Jurkat, Clone E6-1 (cell line): ENCODE measurements at regions not wholly inside any gene's neighbourhood (a gene's known extent, or its start where the extent isn't known, plus 50 kb on each side); places are given as distances from the start of the nearest gene placed in this dataset.
"Not testable (repeated sequence)": the region's sequence is repeated elsewhere in the genome, so short reads cannot be mapped to it uniquely, and the experiment has no call there.

ENCODE experiments used
- DNase-seq: peaks from one replicate; pipeline ENCODE4 v3.0.0-alpha.2; 2011; ENCODE audit warnings: low read depth, low spot score
- H3K4me3 ChIP-seq: 2 replicates; pipeline ENCODE4 v1.5.1; 2011; ENCODE audit warnings: mild to moderate bottlenecking, low read length, control low read depth, moderate library complexity

DNA sequence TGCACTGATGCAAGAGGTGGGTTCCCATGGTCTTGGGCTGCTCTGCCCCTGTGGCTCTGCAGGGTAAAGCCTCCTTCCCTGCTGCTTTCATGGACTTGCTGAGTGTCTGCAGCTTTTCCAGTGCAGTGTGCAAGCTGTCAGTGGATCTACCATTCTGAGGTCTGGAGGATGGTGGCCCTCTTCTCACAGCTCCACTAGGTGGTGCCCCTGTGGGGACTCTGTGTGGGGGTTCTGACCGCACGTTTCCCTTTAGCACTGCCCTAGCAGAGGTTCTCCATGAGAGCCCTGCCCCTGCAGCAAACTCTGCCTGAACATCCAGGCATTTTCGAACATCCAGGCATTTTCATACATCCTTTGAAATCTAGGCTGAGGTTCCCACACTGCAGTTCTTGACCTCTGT is 329.8 kb upstream of the NAALADL2 start:
- DNase-seq: no peak
- no peak overlapping the region for H3K4me3 ChIP-seq

DNA sequence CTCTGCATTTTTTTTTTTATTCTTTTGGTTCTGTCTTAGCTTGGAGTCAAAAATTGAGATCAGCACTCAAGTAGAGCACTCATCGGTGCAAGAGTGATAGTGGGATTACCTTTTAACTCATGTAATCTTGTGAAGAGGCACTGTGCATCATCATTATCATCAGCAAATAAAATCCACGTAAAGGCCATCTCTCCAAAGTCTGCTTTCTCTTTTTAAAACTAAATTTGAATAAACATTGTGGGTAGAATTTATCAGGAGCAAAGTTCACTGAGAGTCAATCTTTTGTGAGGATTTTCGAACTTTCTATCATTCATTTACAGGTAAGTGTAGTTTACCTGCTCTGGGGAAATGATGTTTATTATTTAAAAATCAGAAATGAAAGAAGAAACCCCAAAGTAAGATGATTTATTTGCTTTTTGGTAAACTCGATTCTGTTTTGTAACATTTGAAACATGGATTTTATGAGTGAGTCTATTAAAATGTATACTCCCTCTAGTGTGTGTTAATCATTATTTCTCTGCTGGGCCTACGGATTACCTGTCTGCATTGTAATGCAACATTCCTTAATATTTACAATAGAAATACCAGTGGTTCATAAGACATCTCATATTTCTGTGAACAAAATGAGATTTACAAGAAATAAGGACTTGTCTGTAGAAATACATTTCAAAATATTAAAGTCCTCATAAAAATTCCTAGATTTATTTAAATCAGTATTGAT is 327.7 kb upstream of the NAALADL2 start:
- no peak for DNase-seq

DNA sequence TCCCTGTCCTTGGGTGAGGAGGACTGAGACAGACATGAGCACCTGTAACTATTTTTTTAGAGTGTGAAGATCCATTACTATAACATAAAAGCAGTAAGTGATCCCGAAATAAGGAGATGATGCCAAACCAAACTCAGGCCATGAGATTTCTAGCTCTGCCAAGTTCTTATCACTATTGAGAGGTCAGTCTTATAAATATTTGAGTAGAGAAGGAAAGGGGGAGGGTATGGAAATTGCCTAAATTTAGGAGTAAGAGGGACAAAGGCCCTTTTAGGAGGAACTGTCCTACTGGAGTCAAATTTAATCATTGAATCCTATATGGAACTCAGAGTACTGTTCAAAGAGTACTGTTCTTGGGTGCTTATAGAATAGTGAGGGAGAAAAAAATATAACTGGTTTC is 326.9 kb upstream of the NAALADL2 start:
- no peak overlapping the region for H3K4me3 ChIP-seq
- DNase-seq: no peak

More for the DNA sequence above, 327.7 kb upstream of the NAALADL2 start:
- H3K4me3 ChIP-seq: no peak overlapping the region

DNA sequence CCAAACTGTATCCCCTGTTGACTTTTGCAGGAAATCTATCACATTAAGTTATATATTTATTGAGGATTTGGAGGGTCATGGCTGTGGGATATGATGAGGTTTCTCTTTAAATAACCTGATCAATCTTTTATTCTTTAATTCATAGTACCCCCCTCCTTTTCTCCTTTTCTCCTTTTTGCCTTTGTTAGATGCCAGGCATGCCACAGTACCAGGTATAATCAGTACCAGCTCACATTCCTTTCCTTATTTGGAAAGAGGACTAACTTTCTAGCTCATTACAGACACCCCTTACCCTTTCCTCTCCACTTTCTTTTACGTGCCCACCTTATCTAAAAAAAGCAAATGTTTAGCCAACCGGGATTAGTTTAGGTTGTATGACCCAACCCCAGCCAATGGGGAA is 326.4 kb upstream of the NAALADL2 start:
- H3K4me3 ChIP-seq: no peak overlapping the region
- no peak for DNase-seq

DNA sequence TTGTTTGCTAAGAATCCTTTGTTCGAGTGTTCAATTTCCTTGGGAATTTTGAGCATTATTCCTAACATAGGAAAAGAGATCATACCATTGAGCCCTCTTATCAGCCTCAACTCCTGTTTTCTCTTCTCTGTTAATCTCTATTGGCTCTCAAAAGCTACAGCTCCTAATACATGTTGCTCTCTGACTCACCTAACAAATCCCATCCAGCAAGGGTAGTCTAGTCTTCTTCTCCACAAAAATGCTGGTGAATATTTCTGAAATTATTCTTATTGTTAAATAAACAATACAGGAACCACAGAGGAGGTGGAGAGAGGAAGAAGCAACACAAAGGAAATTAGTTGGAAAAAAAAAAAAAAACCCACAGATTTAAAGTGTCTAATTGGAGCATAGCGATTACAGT is 325.8 kb upstream of the NAALADL2 start:
- DNase-seq: no peak

DNA sequence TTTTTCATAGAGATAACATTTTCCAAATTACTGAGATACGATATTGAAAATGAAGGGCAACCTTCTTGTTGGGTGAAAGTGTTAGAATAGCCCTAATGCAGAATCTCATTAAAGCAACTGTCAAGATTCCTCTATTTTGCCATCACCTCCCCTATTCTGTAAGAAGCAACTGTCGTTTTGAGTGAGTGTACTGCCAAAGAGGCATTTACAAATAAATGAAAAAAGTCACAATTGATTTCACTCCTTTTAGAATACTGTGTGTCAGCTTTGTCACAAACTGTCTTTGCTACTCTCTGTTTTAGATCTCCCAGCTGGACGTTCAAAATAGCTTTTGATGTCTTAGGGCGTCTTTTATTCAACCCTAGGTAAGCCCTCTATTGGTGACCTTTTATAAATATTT is 322.8 kb upstream of the NAALADL2 start:
- DNase-seq: no peak
- no peak overlapping the region for H3K4me3 ChIP-seq

More for the DNA sequence above, 325.8 kb upstream of the NAALADL2 start:
- H3K4me3 ChIP-seq: no peak overlapping the region

DNA sequence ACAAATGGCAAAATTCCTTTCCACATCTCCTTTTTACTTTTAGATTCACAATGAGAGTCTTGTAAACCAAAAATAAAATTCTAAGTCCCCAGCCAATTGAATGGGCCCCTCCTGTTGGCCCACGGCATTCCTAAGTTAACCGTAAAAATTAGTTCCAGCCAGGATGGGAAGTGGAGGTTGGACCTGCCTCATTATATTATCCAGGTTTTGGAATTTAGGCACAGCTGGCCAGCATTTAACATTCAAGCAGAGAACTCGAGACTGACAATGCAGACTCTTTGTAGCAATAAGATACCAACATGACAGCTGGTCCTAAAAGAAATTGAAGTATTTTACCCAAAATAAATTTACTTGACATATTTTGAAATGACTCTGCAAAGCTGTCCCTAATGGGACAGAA is 321.0 kb upstream of the NAALADL2 start:
- H3K4me3 ChIP-seq: no peak overlapping the region
- no peak for DNase-seq

DNA sequence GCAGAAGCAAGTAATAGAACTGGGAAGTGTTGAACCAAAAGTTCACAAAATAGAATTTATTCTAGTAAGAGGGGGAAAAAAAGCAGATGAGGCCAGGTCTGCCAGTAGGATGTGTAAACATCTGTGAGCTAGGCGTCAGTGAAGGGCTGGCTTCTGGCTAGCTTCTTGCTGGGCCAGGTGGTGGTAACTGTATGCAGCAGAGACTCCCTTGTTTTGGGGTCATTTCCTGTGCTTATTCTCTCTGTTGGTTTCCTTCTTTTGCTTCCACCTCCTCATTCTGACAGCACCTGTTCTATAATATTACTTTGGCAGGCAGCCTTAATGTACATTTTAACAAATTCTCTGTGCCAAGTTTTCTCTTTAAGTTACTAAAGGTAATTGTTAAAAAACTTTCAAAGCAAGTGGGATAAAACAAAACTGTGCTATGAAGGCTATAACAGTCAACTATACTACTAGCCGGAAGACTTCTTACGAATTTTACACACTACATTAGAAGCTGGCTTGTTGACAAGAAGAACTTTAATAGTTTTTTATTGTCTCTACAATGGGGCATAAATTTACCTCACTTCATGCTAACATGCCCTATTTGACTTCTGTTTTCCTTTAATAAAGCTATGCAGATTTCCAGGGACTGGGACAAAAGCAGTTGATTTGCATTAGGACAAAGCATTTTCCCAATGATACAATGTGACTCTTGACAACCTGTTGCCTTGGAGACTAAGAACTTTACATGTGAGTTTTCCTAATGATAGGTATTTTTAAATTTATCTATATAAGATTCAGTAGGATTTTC is 318.8 kb upstream of the NAALADL2 start:
- H3K4me3 ChIP-seq: no peak overlapping the region
- DNase-seq: peak; percentile 2

DNA sequence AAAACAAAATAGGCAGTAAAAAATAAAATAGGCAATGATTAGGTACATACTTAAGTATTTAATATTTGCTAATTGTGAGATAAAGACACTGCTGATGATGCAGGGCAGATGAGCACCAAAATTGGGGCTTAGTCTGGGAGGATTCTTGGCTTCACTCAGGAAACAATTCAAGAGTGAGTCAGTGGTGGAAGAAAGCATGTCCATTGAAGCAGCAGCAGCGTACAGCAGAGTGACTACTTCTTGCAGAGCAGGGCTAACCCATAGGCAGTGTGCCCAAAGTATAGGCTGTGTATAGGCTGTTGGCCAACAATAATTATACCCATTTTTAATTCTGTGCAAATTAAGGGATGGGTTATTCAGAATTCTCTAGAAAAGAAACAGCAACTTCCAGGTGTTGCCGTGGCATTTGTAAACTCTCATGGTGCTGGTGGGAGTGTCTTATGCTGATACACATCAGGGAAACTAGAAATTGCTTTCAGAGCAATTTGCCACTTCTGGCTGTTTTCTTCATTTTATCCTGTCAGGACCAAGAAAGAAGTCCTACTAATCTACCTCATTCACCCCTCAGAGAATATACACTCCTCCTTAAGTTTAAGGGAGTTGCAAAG is 317.3 kb upstream of the NAALADL2 start:
- no peak for DNase-seq
- H3K4me3 ChIP-seq: no peak overlapping the region

DNA sequence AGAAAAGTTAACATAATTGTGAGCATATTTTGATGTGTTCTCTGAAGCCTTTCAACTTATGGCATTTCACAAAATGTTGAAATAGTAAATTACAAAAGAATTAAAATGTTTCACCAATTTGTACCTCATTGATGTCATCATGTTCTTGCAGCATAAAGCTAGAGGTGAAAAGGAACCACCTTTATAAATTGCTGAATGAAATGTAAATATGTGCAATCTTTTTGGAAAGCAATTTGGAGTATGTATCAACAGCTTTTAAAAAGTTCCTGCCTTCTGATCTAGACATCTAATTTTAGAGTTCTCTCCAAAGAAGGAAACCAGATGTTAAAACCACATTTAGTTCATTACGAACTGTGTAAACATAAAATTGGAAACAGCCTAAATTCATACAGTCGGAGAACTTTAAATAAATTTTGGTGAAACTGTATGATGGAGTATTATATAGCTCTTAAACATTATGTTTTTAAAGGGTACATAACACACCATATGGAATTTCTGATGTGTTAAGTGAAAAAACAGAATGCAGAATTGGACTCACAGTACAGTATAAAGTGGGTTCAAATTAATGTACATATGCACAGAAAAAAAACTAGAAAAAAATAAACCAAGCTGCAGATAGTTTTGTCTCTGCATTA is 311.2 kb upstream of the NAALADL2 start:
- no peak for DNase-seq
- H3K4me3 ChIP-seq: no peak overlapping the region

DNA sequence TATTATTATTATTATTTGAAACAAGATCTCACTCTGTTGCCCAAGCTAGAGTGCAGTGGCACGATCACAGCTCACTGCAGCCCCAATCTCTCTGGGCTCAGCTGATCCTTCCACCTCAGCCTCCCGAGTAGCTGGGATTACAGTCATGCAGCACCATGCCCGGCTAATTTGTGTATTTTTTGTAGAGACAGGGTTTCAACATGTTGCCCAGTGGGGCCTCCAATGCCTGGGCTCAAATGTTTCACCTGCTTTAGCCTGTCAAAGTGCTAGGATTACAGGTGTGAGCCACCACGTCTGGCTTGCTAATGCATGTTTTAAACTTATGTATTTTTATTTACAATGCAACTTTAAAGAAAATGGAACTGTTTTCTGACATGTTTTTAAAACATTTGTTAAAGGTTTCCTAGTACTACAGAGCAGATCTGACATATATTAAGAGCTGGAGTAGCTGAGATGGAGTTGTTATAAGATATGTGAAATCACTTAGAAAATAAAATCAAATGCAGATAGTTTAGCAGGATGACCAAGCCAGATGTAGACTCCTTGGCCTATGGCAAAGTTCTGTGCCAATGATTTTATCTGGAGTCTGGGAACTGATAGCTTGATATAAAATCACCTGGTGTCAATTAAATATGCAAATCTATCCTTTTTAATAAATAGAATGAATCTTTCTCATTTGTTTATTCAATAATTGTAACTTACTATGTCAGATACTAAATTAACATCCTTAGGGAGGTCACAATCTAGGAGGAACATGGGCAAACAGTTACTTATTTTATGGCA is 310.1 kb upstream of the NAALADL2 start:
- no peak for DNase-seq

DNA sequence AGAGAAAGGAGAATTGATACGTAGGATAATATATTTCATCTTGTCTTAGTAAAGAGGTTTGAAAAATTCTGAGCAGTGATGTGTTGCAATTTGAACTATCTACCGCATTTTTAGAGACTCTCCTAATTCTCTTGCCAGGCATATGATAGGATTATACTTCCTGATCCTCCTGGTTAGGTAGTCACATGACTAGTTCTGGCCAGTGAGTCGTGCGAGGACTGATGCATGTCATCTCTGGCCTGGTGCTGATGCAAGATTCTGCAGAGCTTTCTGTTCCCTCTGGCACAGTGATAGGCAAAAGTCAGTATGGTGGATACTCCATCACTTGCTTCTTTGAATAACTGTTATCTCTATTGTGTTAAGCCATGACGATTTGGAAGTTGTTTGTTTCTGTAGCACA is 277.6 kb upstream of the NAALADL2 start:
- no peak overlapping the region for H3K4me3 ChIP-seq

More for the DNA sequence above, 310.1 kb upstream of the NAALADL2 start:
- H3K4me3 ChIP-seq: no peak overlapping the region

DNA sequence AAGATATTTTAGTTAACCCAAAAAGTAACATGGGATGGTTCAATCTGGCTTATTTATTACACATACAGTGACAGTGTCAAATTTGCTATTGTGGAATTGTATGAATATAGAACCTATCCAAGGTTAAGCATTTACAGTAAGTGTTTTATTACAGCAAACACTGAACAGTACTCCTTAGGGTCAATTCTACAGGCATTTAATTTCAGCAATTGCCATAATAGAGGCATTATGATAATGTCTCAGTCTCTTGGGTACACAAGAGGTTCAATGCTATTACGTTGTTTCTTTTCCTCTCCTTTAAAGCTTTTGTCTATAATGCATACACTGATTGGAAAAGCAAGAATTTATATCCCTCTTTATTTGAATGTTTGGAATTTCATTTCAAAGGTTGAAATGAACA is 275.7 kb upstream of the NAALADL2 start:
- no peak overlapping the region for H3K4me3 ChIP-seq
- no peak for DNase-seq

More for the DNA sequence above, 277.6 kb upstream of the NAALADL2 start:
- DNase-seq: no peak

DNA sequence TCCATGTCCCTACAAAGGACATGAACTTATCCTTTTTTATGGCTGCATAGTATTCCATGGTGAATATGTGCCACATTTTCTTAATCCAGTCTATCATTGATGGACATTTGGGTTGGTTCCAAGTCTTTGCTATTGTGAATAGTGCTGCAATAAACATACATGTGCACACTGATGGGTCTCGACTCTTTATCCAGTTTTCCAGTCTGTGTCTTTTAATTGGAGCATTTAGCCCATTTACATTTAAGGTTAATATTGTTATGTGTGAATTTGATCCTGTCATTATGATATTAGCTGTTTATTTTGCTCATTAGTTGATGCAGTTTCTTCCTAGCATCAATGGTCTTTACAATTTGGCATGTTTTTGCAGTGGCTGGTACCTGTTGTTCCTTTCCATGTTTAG is 272.0 kb upstream of the NAALADL2 start:
- H3K4me3 ChIP-seq, DNase-seq: not testable (repeated sequence)

DNA sequence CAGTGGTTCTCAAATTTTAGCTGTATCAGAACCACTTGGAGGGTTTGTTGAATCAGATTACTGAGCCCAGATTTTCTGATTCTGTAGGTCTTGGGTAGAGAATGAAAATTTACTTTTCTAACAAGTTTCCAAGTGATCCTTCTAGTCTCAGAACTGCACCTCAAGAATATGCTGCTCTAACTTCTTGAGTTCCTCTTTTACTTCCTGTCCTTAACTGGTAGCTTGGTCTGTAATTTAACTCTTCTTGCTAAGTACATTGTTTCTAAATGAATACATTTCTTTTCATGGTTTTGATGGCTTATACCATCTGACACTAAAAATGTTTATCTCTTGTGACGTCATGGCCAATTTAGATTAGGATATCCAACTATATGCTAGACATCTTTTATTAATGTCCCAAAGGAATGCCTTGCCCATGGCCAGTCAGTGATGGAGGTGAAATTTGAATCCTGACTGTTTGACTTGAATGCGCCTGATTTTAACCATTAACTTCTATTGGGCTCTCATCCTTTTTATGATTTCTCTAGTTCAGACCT is 262.6 kb upstream of the NAALADL2 start:
- no peak overlapping the region for H3K4me3 ChIP-seq
- DNase-seq: no peak

DNA sequence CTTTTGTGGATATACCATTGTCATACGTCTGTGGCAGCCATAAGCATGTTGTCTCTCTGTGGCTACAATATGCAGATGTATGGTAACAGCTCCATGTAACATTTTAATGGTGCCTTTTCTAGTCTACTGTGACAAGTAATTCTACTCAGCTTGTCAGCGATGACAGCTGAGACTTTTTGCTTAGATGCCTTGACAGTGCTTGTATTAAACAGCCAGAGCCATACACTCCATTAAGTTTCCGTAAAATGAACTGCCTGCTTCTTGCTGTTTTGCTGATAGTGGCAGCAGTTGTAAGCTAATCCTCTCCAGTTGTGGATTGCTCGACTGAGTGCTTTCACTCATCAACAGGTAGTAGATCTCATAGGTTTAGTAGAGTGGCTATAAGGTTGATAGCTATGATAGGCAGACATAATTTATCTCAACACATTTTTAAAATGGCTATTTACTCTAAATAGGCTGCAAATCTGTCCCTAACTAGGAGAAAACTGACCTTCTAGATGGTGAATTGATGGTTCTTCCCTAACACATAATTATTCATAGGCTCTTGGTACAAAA is 260.2 kb upstream of the NAALADL2 start:
- H3K4me3 ChIP-seq: no peak overlapping the region
- DNase-seq: no peak

DNA sequence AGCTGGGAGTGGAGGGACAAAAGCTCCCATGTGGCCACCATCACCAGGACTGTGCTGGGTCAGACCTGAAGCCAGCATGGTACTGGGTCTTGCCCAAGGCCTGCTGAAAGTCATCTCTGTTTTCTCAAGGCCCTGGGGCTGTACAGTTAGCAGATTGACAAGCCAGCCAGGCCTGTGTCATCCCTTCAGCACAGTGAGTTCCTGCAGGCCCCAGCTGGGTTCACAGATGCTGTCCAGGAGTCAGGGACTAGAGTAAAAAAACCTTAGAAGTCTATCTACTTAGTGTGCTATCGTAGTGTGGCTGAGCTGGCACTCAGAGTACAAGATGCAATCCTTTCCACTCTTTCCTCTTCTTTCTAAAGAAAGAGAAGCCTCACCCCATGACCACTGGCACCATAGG is 246.0 kb upstream of the NAALADL2 start:
- no peak for DNase-seq

DNA sequence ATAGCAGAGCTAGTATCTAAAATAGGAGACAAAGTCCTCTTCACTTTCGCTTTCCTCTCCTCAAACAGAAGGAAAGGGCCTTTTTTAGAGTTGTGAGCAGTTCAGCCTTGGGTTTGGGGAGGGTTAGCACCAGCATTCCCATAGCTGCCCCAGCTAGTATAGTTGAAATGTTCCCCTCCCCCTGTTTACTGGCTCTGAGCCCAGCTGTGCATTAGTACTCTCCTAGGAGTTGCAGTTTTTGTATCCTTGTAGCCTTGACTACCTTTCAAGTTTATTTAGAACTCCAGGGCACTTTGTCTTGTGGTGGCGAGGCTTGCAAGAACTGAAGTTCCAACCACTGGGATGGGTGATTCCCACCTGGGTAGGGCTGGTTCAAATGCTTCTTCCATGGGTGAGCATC is 245.1 kb upstream of the NAALADL2 start:
- no peak for DNase-seq

More for the DNA sequence above, 246.0 kb upstream of the NAALADL2 start:
- H3K4me3 ChIP-seq: no peak overlapping the region

More for the DNA sequence above, 245.1 kb upstream of the NAALADL2 start:
- H3K4me3 ChIP-seq: no peak overlapping the region
